Endothelial cell (in vitro differentiated cells): ENCODE measurements at regions not wholly inside any gene's neighbourhood (a gene's known extent, or its start where the extent isn't known, plus 50 kb on each side); places are given as distances from the start of the nearest gene placed in this dataset.

ENCODE experiments used
- DNase-seq: peaks from one replicate; pipeline ENCODE4 v3.0.0; 2021; ENCODE audit warnings: low spot score
- H3K27ac Mint-ChIP-seq: one replicate; pipeline ENCODE4 v1.8.0; 2021; ENCODE audit warnings: mixed read lengths, inconsistent platforms; ENCODE audit not compliant: unreplicated experiment
- H3K27me3 Mint-ChIP-seq: one replicate; pipeline ENCODE4 v1.8.0; 2021; ENCODE audit warnings: mild to moderate bottlenecking, moderate library complexity, mixed read lengths, inconsistent platforms; ENCODE audit not compliant: unreplicated experiment
- H3K36me3 Mint-ChIP-seq: one replicate; pipeline ENCODE4 v1.8.0; 2021; ENCODE audit warnings: mild to moderate bottlenecking, low read depth, mixed read lengths, inconsistent platforms; ENCODE audit not compliant: unreplicated experiment
- H3K4me1 Mint-ChIP-seq: one replicate; pipeline ENCODE4 v1.8.0; 2021; ENCODE audit warnings: mild to moderate bottlenecking, mixed read lengths, inconsistent platforms; ENCODE audit not compliant: unreplicated experiment
- H3K4me3 Mint-ChIP-seq: one replicate; pipeline ENCODE4 v1.8.0; 2021; ENCODE audit warnings: mild to moderate bottlenecking, mixed read lengths, inconsistent platforms; ENCODE audit not compliant: unreplicated experiment
- H3K9me3 Mint-ChIP-seq: one replicate; pipeline ENCODE4 v1.8.0; 2021; ENCODE audit warnings: mixed read lengths, inconsistent platforms; ENCODE audit not compliant: unreplicated experiment
- TF ChIP-seq, protein P1 (sequence below): fragments of 200-600 bp; sonication (generic); IDR thresholded peaks from one replicate; pipeline ENCODE4 v1.5.0; 2021; ENCODE audit warnings: antibody characterized with exemption; ENCODE audit not compliant: unreplicated experiment

DNA sequence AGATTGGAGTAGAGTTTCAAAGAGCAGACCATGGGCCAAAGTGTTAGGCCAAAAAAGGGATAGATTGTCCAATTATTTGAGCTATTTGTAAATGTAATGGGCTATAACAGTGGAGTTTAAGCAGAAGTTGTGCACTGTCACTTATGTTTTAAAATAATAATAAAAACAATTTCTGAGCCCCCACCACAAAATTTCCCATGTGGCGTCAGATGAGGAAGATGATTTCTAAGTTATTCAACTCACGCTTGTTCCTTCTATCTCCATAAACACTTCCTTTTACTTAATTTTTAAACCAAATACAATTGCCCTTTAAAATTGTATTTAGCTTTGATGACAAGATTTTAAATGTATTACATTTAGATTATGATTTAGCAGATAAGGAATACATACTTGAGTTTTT, 330.0 kb downstream of the PTPRC start:
- Mint-ChIP-seq H3K4me1 (no peaks in the 10 kb centered on the region), H3K9me3 (no peaks in the 10 kb centered on the region), H3K4me3 (no peak overlapping the region), H3K27ac (no peak overlapping the region), H3K27me3 (no peaks in the 10 kb centered on the region), H3K36me3 (no peaks in the 10 kb centered on the region)
- TF ChIP-seq, protein P1, sequence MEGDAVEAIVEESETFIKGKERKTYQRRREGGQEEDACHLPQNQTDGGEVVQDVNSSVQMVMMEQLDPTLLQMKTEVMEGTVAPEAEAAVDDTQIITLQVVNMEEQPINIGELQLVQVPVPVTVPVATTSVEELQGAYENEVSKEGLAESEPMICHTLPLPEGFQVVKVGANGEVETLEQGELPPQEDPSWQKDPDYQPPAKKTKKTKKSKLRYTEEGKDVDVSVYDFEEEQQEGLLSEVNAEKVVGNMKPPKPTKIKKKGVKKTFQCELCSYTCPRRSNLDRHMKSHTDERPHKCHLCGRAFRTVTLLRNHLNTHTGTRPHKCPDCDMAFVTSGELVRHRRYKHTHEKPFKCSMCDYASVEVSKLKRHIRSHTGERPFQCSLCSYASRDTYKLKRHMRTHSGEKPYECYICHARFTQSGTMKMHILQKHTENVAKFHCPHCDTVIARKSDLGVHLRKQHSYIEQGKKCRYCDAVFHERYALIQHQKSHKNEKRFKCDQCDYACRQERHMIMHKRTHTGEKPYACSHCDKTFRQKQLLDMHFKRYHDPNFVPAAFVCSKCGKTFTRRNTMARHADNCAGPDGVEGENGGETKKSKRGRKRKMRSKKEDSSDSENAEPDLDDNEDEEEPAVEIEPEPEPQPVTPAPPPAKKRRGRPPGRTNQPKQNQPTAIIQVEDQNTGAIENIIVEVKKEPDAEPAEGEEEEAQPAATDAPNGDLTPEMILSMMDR: no peak
- no peak for DNase-seq

DNA sequence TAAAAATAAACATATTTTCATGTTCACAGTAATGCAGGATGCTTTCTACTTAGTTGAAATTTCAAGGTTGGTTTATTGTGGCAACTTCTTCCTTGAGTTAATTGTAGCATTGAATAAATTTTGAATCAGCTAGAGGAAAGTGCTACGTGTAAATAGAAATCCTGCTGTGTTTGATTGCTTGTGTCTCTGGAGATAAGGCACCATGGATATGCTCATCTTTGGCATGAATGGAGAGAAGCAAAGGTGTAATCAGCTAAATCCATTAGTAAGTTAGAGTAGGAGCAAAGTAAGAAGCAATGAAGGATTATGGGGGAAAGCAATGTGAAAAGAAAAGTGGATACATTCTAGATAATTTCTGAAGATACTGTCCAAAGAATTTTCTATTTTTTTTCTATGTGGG, 331.1 kb downstream of the PTPRC start:
- Mint-ChIP-seq H3K4me1 (peaks cover 4% of the 10 kb centered on the region), H3K36me3 (no peaks in the 10 kb centered on the region), H3K4me3 (no peak overlapping the region), H3K9me3 (no peaks in the 10 kb centered on the region), H3K27me3 (no peaks in the 10 kb centered on the region), H3K27ac (no peak overlapping the region)
- TF ChIP-seq, protein P1: no peak
- DNase-seq: no peak

DNA sequence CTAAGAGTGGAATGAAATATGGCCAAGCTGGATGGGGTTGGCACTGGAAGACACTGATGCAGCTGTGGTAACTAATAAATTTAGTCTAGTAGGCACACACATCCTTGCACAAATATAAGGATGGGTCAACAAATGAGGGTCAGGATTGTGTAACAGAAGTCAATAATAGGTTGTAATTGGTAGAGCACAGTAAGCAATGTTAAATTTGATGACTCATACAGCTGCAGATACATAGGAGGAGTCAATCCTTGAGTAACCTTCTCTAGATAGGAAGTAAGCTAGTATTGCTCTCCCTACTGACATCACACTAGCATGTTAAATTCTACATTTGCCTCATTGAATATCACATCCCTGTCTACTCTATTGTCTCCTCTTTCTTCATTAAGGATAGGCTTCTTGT, 332.1 kb downstream of the PTPRC start:
- TF ChIP-seq, protein P1: no peak
- no peak for DNase-seq
- Mint-ChIP-seq H3K27ac (no peak overlapping the region), H3K27me3 (no peaks in the 10 kb centered on the region), H3K9me3 (no peaks in the 10 kb centered on the region), H3K4me3 (no peak overlapping the region), H3K36me3 (no peaks in the 10 kb centered on the region), H3K4me1 (peaks cover 5% of the 10 kb centered on the region)

DNA sequence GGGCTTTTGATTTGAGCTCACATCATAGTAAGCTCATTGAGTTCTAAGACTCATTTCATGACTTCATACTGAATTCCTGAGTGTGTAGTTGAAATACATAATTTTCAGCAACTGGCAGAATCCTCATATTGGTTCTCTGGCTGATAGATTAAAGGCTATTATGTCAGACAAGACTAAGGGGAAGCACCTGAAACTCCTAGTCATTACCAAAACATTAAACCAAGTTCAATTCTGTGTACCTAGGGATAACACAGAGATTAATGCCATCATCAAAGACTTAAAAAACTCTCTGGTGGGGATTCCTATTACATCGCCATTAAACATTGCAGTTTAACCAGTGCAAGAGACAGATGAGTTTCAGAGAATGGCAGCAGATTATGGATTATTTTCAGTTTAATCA, 339.1 kb downstream of the PTPRC start:
- H3K9me3 Mint-ChIP-seq: no peaks in the 10 kb centered on the region
- H3K36me3 Mint-ChIP-seq: no peaks in the 10 kb centered on the region
- H3K27me3 Mint-ChIP-seq: no peaks in the 10 kb centered on the region
- TF ChIP-seq, protein P1: no peak
- peaks cover 5% of the 10 kb centered on the region for H3K4me1 Mint-ChIP-seq
- H3K4me3 Mint-ChIP-seq: no peak overlapping the region
- DNase-seq: no peak
- H3K27ac Mint-ChIP-seq: no peak overlapping the region

DNA sequence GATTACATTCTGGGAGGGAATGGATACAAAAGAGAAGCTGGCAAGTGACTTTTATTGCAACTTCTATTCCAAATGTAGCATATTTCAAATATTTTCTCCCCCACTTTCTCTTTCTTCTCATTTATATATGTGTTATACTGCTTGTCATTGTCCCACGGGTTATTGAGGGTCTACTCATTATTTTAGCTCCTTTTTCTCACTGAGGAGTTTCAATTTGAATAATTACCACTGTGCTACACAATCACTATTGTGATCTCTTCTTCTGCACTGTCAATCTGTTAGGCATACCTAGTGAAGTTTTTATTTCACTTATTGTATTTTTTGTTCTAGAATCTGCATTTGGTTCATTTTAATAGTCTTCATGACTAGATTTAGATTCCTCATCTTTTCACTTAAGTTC, 339.7 kb downstream of the PTPRC start:
- TF ChIP-seq, protein P1: no peak
- Mint-ChIP-seq H3K9me3 (no peaks in the 10 kb centered on the region), H3K27ac (no peak overlapping the region), H3K27me3 (no peaks in the 10 kb centered on the region), H3K4me3 (no peak overlapping the region), H3K36me3 (no peaks in the 10 kb centered on the region), H3K4me1 (peaks cover 5% of the 10 kb centered on the region)
- DNase-seq: no peak
